Right lobe of liver (tissue), 6 donors: ENCODE measurements at regions not wholly inside any gene's neighbourhood (a gene's known extent, or its start where the extent isn't known, plus 50 kb on each side); places are given as distances from the start of the nearest gene placed in this dataset.

ENCODE experiments used
- ATAC-seq, 4 donors: fragments of 200-7000 bp; cut with Tn5 transposase; one replicate each; pipeline ENCODE4 v1.9.1; 2020; ENCODE audit warnings: mild to moderate bottlenecking in 4 of 4, moderate library complexity in 4 of 4
- DNase-seq, 3 donors: peaks; one replicate each; pipeline ENCODE4 v3.0.0-alpha.2; 2020
- H3K27ac ChIP-seq, 3 donors: fragments of 200-600 bp; one replicate each; pipeline ENCODE4 v1.8.0; 2022
- H3K27me3 ChIP-seq, 2 donors: fragments of 200-600 bp; one replicate each; pipeline ENCODE4 v1.8.0; 2022
- H3K36me3 ChIP-seq, 4 donors: fragments of 200-600 bp; sonication (generic) in 1 of 4; one replicate each; pipeline versions ENCODE4 v1.5.1 to v1.8.0; 2017 to 2022; ENCODE audit warnings: control low read depth in 1 of 4
- H3K4me1 ChIP-seq, 4 donors: fragments of 200-600 bp; sonication (generic) in 1 of 4; one replicate each; pipeline versions ENCODE4 v1.5.1 to v1.8.0; 2017 to 2022; ENCODE audit warnings: control low read depth in 1 of 4
- H3K4me3 ChIP-seq, 3 donors: fragments of 200-600 bp; one replicate each; pipeline ENCODE4 v1.8.0; 2022
- H3K9me3 ChIP-seq, 4 donors: fragments of 200-600 bp; sonication (generic) in 1 of 4; one replicate each; pipeline versions ENCODE4 v1.5.1 to v1.8.0; 2017 to 2022; ENCODE audit warnings: control low read depth in 1 of 4
- CTCF ChIP-seq, 4 donors: fragments of 200-600 bp in 3 of 4; fragments of 450-650 bp in 1 of 4; IDR thresholded peaks; one replicate each; pipeline versions ENCODE4 v1.5.1 to v1.8.0; 2016 to 2022; ENCODE audit warnings: antibody characterized with exemption in 4 of 4, mild to moderate bottlenecking in 2 of 4
- POLR2A ChIP-seq: fragments of 450-650 bp; IDR thresholded peaks from one replicate; pipeline ENCODE4 v1.6.1; 2017; ENCODE audit warnings: antibody characterized with exemption, mild to moderate bottlenecking
- WGBS: methylation state at CpG from one replicate; pipeline ENCODE4 v1.1.6; 2018; ENCODE audit warnings: low coverage, low lambda C conversion rate; ENCODE audit not compliant: insufficient coverage; ENCODE audit errors: missing lambda C conversion rate; 5-methylcytosine and 5-hydroxymethylcytosine counted together
- intact Hi-C, 2 donors: fragments of 100-400 bp; cut with DNase I; formaldehyde crosslinking; loops; one replicate each; pipeline versions ENCODE4 v1.11.2 to v1.14.1; 2022
- donor health status: DM: no; HTN: yes; CAD: no.
- donor health status: DM: no; HTN: no; CAD: no.
- donor health status: DM: no; HTN: no; CAD: no.
- donor health status: DM: no; HTN: yes; CAD: no.
- donor health status: DM: no; HTN: yes; CAD: no.

DNA sequence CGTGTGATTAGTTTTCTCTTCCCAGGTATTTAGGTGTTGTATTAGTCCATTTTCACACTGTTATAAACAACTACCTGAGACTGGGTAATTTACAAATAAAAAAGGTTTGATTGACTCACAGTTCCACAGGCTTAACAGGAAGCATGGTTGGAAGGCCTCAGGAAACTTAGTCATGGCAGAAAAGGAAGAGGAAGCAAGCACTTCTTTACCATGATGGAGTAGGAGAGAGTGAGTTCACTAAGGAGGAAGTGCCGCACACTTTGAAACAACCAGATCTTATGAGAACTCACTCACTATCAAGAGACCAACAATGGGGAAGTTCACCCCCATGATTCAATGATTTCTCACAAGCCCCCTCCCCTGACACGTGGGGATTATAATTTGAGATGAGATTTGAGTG lies 1343.7 kb upstream of the GOT2 start:
- 53% methylated on average over 3 of the region's 3 CpGs for WGBS
- TF ChIP-seq CTCF (IDR thresholded peaks at IDR 0.05): no peak
- TF ChIP-seq POLR2A: no peak
- intact Hi-C loops: no loop called here
- Histone ChIP-seq H3K4me1 (no peaks in the 10 kb centered on the region), H3K27ac (no peak overlapping the region), H3K36me3 (no peaks in the 10 kb centered on the region), H3K27me3 (no peaks in the 10 kb centered on the region), H3K4me3 (no peak overlapping the region), H3K9me3 (no peaks in the 10 kb centered on the region)
- no peak for DNase-seq
- ATAC-seq: no peak

DNA sequence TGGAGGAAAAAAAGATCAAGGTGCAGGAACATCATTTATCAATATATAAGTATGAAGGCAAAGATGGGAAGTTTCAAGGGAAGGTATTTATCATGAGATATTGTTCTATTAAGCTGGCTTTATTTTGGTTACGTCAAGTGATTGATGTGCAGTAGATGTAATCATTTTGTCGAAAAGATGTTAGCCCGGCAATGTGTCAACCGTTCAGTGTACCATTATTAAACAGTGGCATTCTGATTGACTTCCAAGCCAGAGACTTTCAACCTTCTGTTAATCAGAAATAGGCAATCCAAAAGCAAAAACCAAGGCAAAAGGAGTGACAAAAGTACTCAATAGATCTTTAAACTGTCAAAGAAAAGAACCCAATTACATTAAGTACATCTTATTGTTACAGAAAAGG lies 1340.3 kb upstream of the GOT2 start:
- Histone ChIP-seq H3K27me3 (no peaks in the 10 kb centered on the region), H3K36me3 (no peaks in the 10 kb centered on the region), H3K4me3 (no peak overlapping the region), H3K9me3 (no peaks in the 10 kb centered on the region), H3K27ac (no peak overlapping the region), H3K4me1 (no peaks in the 10 kb centered on the region)
- intact Hi-C loops: no loop called here
- DNase-seq (no peak), ATAC-seq (no peak)
- TF ChIP-seq POLR2A (no peak), CTCF (IDR thresholded peaks at IDR 0.05) (no peak)
- WGBS: 19% methylated on average over 4 of the region's 4 CpGs

GRCh38 chr16:60073376-60073775 lies 1339.3 kb upstream of the GOT2 start:
- no peaks in the 10 kb centered on the region for H3K36me3 ChIP-seq
- intact Hi-C loops: no loop called here
- H3K9me3 ChIP-seq: no peaks in the 10 kb centered on the region
- DNase-seq (no peak), ATAC-seq (no peak)
- H3K4me1 ChIP-seq: no peaks in the 10 kb centered on the region
- no peaks in the 10 kb centered on the region for H3K27me3 ChIP-seq
- TF ChIP-seq POLR2A (no peak), CTCF (IDR thresholded peaks at IDR 0.05) (no peak)
- no peak overlapping the region for H3K27ac ChIP-seq
- 47% methylated on average over 4 of the region's 4 CpGs for WGBS
- no peak overlapping the region for H3K4me3 ChIP-seq

GRCh38 chr16:60064026-60064425 lies 1329.9 kb upstream of the GOT2 start:
- no peak overlapping the region for H3K27ac ChIP-seq
- no peak overlapping the region for H3K4me3 ChIP-seq
- H3K36me3 ChIP-seq: no peaks in the 10 kb centered on the region
- H3K9me3 ChIP-seq: no peaks in the 10 kb centered on the region
- no peak for TF ChIP-seq CTCF (IDR thresholded peaks at IDR 0.05)
- no peak for TF ChIP-seq POLR2A
- no peak for ATAC-seq
- DNase-seq: no peak
- H3K4me1 ChIP-seq: no peaks in the 10 kb centered on the region
- no peaks in the 10 kb centered on the region for H3K27me3 ChIP-seq
- intact Hi-C loops: no loop called here

- Histone ChIP-seq H3K27me3 (no peaks in the 10 kb centered on the region), H3K27ac (no peak overlapping the region), H3K36me3 (no peaks in the 10 kb centered on the region), H3K9me3 (no peaks in the 10 kb centered on the region), H3K4me1 (no peaks in the 10 kb centered on the region), H3K4me3 (no peak overlapping the region)
- no peak for ATAC-seq
- DNase-seq: no peak
- intact Hi-C loops: no loop called here
- no peak for TF ChIP-seq POLR2A
- TF ChIP-seq CTCF (IDR thresholded peaks at IDR 0.05): no peak
Measured at GRCh38 chr16:60061396-60061795, 1327.3 kb upstream of the GOT2 start.
